Endodermal cell (in vitro differentiated cells): ENCODE measurements at regions not wholly inside any gene's neighbourhood (a gene's known extent, or its start where the extent isn't known, plus 50 kb on each side); places are given as distances from the start of the nearest gene placed in this dataset.

ENCODE experiments used
- DNase-seq: peaks from one replicate; pipeline ENCODE4 v3.0.0-alpha.2; 2017
- H3K27ac ChIP-seq: 2 replicates; pipeline ENCODE4 v1.5.1; 2013; ENCODE audit warnings: mild to moderate bottlenecking, low read depth, low read length, moderate library complexity
- H3K27me3 ChIP-seq: 2 replicates; pipeline ENCODE4 v1.6.1; 2013; ENCODE audit warnings: mild to moderate bottlenecking, low read length, moderate library complexity; ENCODE audit not compliant: insufficient read depth, control insufficient read depth, poor library complexity, severe bottlenecking
- H3K36me3 ChIP-seq: 2 replicates; pipeline ENCODE4 v1.7.0; 2013; ENCODE audit warnings: mild to moderate bottlenecking, low read length, moderate library complexity; ENCODE audit not compliant: control insufficient read depth, insufficient read depth
- H3K4me1 ChIP-seq: one replicate; pipeline ENCODE4 v1.7.0; 2013; ENCODE audit warnings: low read length; ENCODE audit not compliant: control insufficient read depth, insufficient read depth
- H3K4me3 ChIP-seq: 2 replicates; pipeline ENCODE4 v1.5.1; 2013; ENCODE audit warnings: mild to moderate bottlenecking, low read length, moderate library complexity
- H3K9ac ChIP-seq: 2 replicates; pipeline ENCODE4 v1.6.1; 2013; ENCODE audit warnings: mild to moderate bottlenecking, low read length, moderate library complexity; ENCODE audit not compliant: poor library complexity, severe bottlenecking; ENCODE audit errors: extremely low read depth
- H3K9me3 ChIP-seq: 2 replicates; pipeline ENCODE4 v1.6.1; 2013; ENCODE audit warnings: mild to moderate bottlenecking, low read length, moderate library complexity; ENCODE audit not compliant: control insufficient read depth
- H3K27ac Mint-ChIP-seq: 2 replicates; pipeline ENCODE4 v1.8.0; 2020; ENCODE audit warnings: mixed read lengths
- H3K27me3 Mint-ChIP-seq: 2 replicates; pipeline ENCODE4 v1.8.0; 2021; ENCODE audit warnings: mild to moderate bottlenecking, mixed read lengths; ENCODE audit not compliant: insufficient read depth
- H3K36me3 Mint-ChIP-seq: 2 replicates; pipeline ENCODE4 v1.8.0; 2020; ENCODE audit warnings: low read depth, mixed read lengths
- H3K4me1 Mint-ChIP-seq: 2 replicates; pipeline ENCODE4 v1.8.0; 2020; ENCODE audit warnings: mixed read lengths
- H3K4me3 Mint-ChIP-seq: 2 replicates; pipeline ENCODE4 v1.8.0; 2020; ENCODE audit warnings: mild to moderate bottlenecking, moderate library complexity, mixed read lengths
- H3K9me3 Mint-ChIP-seq: 2 replicates; pipeline ENCODE4 v1.8.0; 2020; ENCODE audit warnings: mild to moderate bottlenecking, mixed read lengths
- CTCF ChIP-seq: fragments of 200-600 bp; sonication (generic); conservative IDR thresholded peaks from 2 replicates; pipeline ENCODE4 v1.5.0; 2021; ENCODE audit warnings: antibody characterized with exemption, mild to moderate bottlenecking
- WGBS, 2 experiments: methylation state at CpG; one replicate each; pipeline versions ENCODE4 v1.1.5 to v1.1.7; 2013; ENCODE audit warnings: missing lambda C conversion rate in 2 of 2, mixed read lengths in 1 of 2; ENCODE audit not compliant: insufficient coverage in 1 of 2, insufficient read length in 1 of 2; 5-methylcytosine and 5-hydroxymethylcytosine counted together

- Mint-ChIP-seq H3K27me3 (peaks cover 20% of the 10 kb centered on the region), H3K4me1 (peaks cover 19% of the 10 kb centered on the region), H3K27ac (no peak overlapping the region), H3K4me3 (no peak overlapping the region), H3K36me3 (no peaks in the 10 kb centered on the region), H3K9me3 (no peaks in the 10 kb centered on the region)
- Histone ChIP-seq H3K9ac (no peak overlapping the region), H3K4me1 (no peaks in the 10 kb centered on the region), H3K27me3 (no peaks in the 10 kb centered on the region), H3K4me3 (no peak overlapping the region), H3K27ac (no peak overlapping the region), H3K9me3 (no peaks in the 10 kb centered on the region), H3K36me3 (no peaks in the 10 kb centered on the region)
- TF ChIP-seq CTCF, result no peak
- no peak for DNase-seq
- 94 to 97% methylated on average over 5 to 6 of the region's 6 CpGs for WGBS, 2 experiments
Observed at GRCh38 chr2:176467595-176467994, 198.4 kb downstream of the MTX2 start.

- TF ChIP-seq CTCF, result no peak
- Mint-ChIP-seq H3K9me3 (no peaks in the 10 kb centered on the region), H3K27ac (no peak overlapping the region), H3K4me3 (no peak overlapping the region), H3K4me1 (peaks cover 19% of the 10 kb centered on the region), H3K36me3 (no peaks in the 10 kb centered on the region), H3K27me3 (peaks cover 17% of the 10 kb centered on the region)
- Histone ChIP-seq H3K9me3 (no peaks in the 10 kb centered on the region), H3K27ac (no peak overlapping the region), H3K4me1 (no peaks in the 10 kb centered on the region), H3K9ac (no peak overlapping the region), H3K4me3 (no peak overlapping the region), H3K36me3 (no peaks in the 10 kb centered on the region), H3K27me3 (no peaks in the 10 kb centered on the region)
- DNase-seq, result no peak
- WGBS, 2 experiments, result 97 to 100% methylated on average over 2 to 4 of the region's 4 CpGs
Observed at GRCh38 chr2:176468457-176469113, 199.3 kb downstream of the MTX2 start.

- no peak for DNase-seq
- H3K9me3 Mint-ChIP-seq, result no peaks in the 10 kb centered on the region
- H3K27me3 Mint-ChIP-seq, result peaks cover 17% of the 10 kb centered on the region
- peaks cover 12% of the 10 kb centered on the region for H3K4me1 Mint-ChIP-seq
- H3K27ac Mint-ChIP-seq, result no peak overlapping the region
- no peak for TF ChIP-seq CTCF
- Histone ChIP-seq H3K4me3 (no peak overlapping the region), H3K4me1 (no peaks in the 10 kb centered on the region), H3K9ac (no peak overlapping the region), H3K36me3 (no peaks in the 10 kb centered on the region), H3K27ac (no peak overlapping the region), H3K27me3 (no peaks in the 10 kb centered on the region), H3K9me3 (no peaks in the 10 kb centered on the region)
- no peak overlapping the region for H3K4me3 Mint-ChIP-seq
- 87 to 100% methylated on average over 1 to 4 of the region's 4 CpGs for WGBS, 2 experiments
- H3K36me3 Mint-ChIP-seq, result no peaks in the 10 kb centered on the region
Observed at GRCh38 chr2:176470713-176471112, 201.5 kb downstream of the MTX2 start.
